ENCODE measurements at regions not wholly inside any gene's neighbourhood (a gene's known extent, or its start where the extent isn't known, plus 50 kb on each side); places are given as distances from the start of the nearest gene placed in this dataset.
A peak's percentile ranks its signal among the peaks of the same experiment; 100 is the strongest.

DNA sequence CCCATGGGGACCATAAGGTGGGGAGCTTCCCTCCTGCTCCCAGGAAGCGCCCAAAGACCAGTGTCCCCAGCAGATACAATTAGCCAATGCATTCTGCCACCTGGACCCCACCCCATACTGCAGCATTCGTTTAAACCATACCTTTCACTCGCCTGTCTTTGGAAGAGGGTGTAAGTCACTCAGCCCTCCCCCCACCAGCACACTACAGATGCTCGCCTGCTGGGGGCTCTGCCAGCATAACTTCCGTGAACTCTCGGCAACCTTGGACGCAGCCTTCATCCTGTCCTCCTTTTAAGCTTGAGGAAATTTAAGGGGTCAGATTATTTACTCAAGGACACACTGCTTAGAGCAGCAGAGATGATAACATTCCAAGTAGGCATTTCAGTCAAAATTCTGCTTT, 94.4 kb upstream of the NAA20 start:
- Histone ChIP-seq H3K27me3 (no peaks in the 10 kb centered on the region), H3K27ac (no peak overlapping the region)
- intact Hi-C loops (cut with DNase I) = no loop called here

DNA sequence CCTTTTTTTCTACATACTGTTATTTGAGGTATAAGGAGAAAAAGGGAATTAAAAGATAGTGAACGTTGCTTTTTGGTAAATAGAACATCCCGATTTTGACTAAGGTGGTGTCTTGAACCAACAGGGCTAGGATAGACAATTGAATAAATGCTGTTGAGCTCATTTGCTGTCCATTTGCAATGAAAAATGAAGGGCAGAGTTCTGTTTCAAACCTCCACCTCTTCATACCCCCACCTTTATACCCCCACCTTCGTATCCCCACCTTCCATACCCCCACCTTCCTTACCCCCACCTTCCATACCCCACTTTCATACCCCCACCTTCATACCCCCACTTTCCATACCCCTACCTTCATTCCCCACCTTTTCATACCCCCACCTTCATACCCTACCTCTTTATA, 93.4 kb upstream of the NAA20 start:
- Histone ChIP-seq H3K36me3 (no peaks in the 10 kb centered on the region), H3K27me3 (no peaks in the 10 kb centered on the region), H3K9me3 (no peaks in the 10 kb centered on the region), H3K27ac (no peak overlapping the region), H3K9ac (ENCODE audit: low read depth in 2 of 2, low read length in 2 of 2) (no peak overlapping the region), H3K4me1 (peaks cover 7% of the 10 kb centered on the region), H3K4me3 (no peak overlapping the region)
- TF ChIP-seq, protein P1, sequence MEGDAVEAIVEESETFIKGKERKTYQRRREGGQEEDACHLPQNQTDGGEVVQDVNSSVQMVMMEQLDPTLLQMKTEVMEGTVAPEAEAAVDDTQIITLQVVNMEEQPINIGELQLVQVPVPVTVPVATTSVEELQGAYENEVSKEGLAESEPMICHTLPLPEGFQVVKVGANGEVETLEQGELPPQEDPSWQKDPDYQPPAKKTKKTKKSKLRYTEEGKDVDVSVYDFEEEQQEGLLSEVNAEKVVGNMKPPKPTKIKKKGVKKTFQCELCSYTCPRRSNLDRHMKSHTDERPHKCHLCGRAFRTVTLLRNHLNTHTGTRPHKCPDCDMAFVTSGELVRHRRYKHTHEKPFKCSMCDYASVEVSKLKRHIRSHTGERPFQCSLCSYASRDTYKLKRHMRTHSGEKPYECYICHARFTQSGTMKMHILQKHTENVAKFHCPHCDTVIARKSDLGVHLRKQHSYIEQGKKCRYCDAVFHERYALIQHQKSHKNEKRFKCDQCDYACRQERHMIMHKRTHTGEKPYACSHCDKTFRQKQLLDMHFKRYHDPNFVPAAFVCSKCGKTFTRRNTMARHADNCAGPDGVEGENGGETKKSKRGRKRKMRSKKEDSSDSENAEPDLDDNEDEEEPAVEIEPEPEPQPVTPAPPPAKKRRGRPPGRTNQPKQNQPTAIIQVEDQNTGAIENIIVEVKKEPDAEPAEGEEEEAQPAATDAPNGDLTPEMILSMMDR (IDR thresholded peaks at IDR 0.05) = no peak
- intact Hi-C loops (cut with DNase I) = no loop called here
- no peak for DNase-seq

More for the DNA sequence above, 94.4 kb upstream of the NAA20 start:
- Histone ChIP-seq H3K4me1 (no peaks in the 10 kb centered on the region), H3K9me3 (no peaks in the 10 kb centered on the region), H3K36me3 (no peaks in the 10 kb centered on the region), H3K4me3 (no peak overlapping the region), H3K9ac (ENCODE audit: low read depth in 2 of 2, low read length in 2 of 2) (no peak overlapping the region)
- TF ChIP-seq, protein P1 (IDR thresholded peaks at IDR 0.05) = no peak
- no peak for DNase-seq

DNA sequence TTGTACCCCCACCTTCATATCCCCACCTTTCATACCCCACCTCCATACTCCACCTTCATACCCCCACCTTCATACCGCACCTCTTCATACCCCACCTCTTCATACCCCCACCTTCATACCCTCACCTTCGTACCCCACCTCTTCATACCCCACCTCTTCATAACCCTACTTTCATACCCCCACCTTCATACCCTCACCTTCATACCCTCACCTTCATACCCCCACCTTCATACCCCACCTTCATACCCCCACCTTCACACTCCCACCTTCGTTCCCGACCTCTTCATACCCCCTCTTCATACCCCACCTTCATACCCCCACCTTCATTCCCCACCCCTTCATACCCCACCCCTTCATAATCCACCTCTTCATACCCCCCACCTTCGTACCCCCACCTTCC, 92.9 kb upstream of the NAA20 start:
- Histone ChIP-seq H3K36me3 (no peaks in the 10 kb centered on the region), H3K4me3 (no peak overlapping the region), H3K9me3 (no peaks in the 10 kb centered on the region), H3K4me1 (peaks cover 9% of the 10 kb centered on the region), H3K27me3 (no peaks in the 10 kb centered on the region), H3K9ac (ENCODE audit: low read depth in 2 of 2, low read length in 2 of 2) (no peak overlapping the region), H3K27ac (no peak overlapping the region)
- TF ChIP-seq, protein P1 (IDR thresholded peaks at IDR 0.05) = no peak
- no peak for DNase-seq
- intact Hi-C loops (cut with DNase I) = no loop called here

DNA sequence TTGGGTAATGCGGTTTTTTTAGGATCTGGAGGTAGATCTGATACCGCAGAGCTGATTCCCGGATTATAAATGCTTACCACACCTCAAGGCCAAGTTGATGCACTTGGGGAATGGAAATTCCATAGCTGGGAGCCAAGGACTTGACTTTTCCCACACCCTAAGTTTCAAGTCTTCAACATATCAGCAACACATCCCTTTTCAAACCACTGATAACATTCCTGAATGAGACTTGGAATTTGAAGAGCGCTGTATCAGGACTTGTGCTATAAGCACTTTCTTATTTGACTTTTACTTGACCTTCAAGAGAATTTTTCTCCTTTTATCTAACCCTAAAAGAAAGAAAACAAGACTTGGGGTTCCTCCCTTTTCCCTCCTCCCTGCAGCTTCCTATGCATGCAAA, 90.6 kb upstream of the NAA20 start:
- Histone ChIP-seq H3K27me3 (no peaks in the 10 kb centered on the region), H3K4me3 (no peak overlapping the region), H3K9me3 (no peaks in the 10 kb centered on the region), H3K9ac (ENCODE audit: low read depth in 2 of 2, low read length in 2 of 2) (no peak overlapping the region), H3K4me1 (peaks cover 9% of the 10 kb centered on the region), H3K36me3 (no peaks in the 10 kb centered on the region), H3K27ac (no peak overlapping the region)
- DNase-seq = no peak
- intact Hi-C loops (cut with DNase I) = no loop called here
- TF ChIP-seq, protein P1 (IDR thresholded peaks at IDR 0.05) = no peak

DNA sequence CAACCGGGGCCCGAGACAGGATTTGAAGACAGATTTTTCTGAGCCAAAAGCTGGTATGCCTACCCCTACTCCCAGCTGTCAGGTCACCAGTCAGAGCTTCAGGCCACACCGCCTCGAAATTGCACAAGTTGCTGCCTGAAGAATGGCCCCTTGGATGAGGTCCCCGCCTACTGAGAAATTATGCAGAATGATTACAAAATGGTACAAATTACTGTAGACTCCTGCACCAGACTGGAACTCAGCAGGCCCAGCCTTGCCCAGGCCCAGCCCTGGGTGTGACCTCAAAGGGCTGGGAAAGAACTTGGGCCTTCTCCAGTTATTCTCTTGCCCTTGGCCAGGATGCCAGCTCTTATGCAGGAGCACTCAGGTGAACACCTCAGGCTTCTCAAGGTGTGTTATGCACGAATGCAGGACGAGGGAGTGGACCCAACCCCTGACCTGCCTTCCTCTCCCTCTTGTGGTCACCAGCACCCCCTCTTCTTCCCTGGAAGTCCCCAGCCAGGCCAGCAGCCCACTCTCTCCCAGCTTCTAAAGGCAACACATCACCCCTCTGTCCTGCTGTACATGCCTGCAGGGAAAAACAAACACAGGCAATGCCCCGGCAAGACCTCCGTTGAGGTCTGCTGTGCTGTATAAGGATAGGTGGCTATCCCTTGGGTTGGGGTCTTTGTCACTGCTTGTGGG, 88.7 kb upstream of the NAA20 start:
- no peaks in the 10 kb centered on the region for H3K36me3 ChIP-seq
- TF ChIP-seq, protein P1 (IDR thresholded peaks at IDR 0.05) = no peak
- intact Hi-C loops (cut with DNase I) = no loop called here
- DNase-seq = peak; percentile 80
- H3K9ac ChIP-seq (ENCODE audit: low read depth in 2 of 2, low read length in 2 of 2) = peak overlapping the region; percentile 0 to 19
- no peaks in the 10 kb centered on the region for H3K27me3 ChIP-seq
- H3K4me3 ChIP-seq = no peak overlapping the region
- H3K4me1 ChIP-seq = peaks cover 9% of the 10 kb centered on the region
- H3K27ac ChIP-seq = peak overlapping the region; percentile 25
- H3K9me3 ChIP-seq = no peaks in the 10 kb centered on the region

Data from colonic mucosa (tissue), 4 donors.